ENCODE measurements at regions not wholly inside any gene's neighbourhood (a gene's known extent, or its start where the extent isn't known, plus 50 kb on each side); places are given as distances from the start of the nearest gene placed in this dataset.
A peak's percentile ranks its signal among the peaks of the same experiment; 100 is the strongest.

DNA sequence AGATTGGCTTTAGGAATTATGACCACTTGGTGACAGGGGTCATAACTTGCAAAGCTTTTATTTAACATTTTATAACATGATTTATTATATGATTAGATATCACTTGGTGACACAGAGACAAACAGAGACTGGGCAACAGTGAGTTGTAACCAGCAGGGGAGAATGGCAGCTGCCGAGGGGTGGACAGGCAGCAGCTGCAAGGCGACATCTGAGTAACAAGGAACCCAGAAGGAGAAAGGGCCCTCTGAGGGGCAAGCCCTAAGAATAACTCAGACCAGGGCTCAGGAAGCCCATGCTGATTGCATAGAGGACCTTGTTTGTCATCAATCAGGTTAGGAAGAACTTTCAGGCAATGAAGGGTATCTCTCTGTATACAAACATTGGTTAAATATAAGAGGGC, 339.9 kb upstream of the SOX11 start:
- Mint-ChIP-seq H3K27me3 (no peaks in the 10 kb centered on the region), H3K4me1 (no peaks in the 10 kb centered on the region), H3K9me3 (ENCODE audit: low read depth) (peaks cover 3% of the 10 kb centered on the region), H3K27ac (no peak overlapping the region), H3K36me3 (no peaks in the 10 kb centered on the region), H3K4me3 (no peak overlapping the region)
- ATAC-seq = no peak
- CTCF ChIA-PET = no interaction called here
- DNase-seq = no peak

GRCh38 chr2:5353565-5353964, 338.6 kb upstream of the SOX11 start:
- H3K4me1 Mint-ChIP-seq = no peaks in the 10 kb centered on the region
- H3K9me3 Mint-ChIP-seq (ENCODE audit: low read depth) = peaks cover 3% of the 10 kb centered on the region
- H3K27me3 Mint-ChIP-seq = no peaks in the 10 kb centered on the region
- H3K36me3 Mint-ChIP-seq = no peaks in the 10 kb centered on the region
- H3K27ac Mint-ChIP-seq = no peak overlapping the region
- DNase-seq (no peak), ATAC-seq (no peak)
- CTCF ChIA-PET = no interaction called here
- H3K4me3 Mint-ChIP-seq = no peak overlapping the region

- Mint-ChIP-seq H3K4me1 (no peaks in the 10 kb centered on the region), H3K27me3 (no peaks in the 10 kb centered on the region), H3K9me3 (ENCODE audit: low read depth) (peaks cover 7% of the 10 kb centered on the region), H3K27ac (no peak overlapping the region), H3K36me3 (no peaks in the 10 kb centered on the region), H3K4me3 (no peak overlapping the region)
- DNase-seq (no peak), ATAC-seq (no peak)
- CTCF ChIA-PET = no interaction called here
These were observed 332.8 kb upstream of the SOX11 start for GRCh38 chr2:5359397-5359796.

GRCh38 chr2:5360081-5360480, 332.1 kb upstream of the SOX11 start:
- peaks cover 7% of the 10 kb centered on the region for H3K9me3 Mint-ChIP-seq (ENCODE audit: low read depth)
- H3K4me1 Mint-ChIP-seq = no peaks in the 10 kb centered on the region
- ATAC-seq (no peak), DNase-seq (no peak)
- no peaks in the 10 kb centered on the region for H3K36me3 Mint-ChIP-seq
- no peak overlapping the region for H3K4me3 Mint-ChIP-seq
- H3K27me3 Mint-ChIP-seq = no peaks in the 10 kb centered on the region
- CTCF ChIA-PET = no interaction called here
- H3K27ac Mint-ChIP-seq = no peak overlapping the region

GRCh38 chr2:5364361-5364760, 327.8 kb upstream of the SOX11 start:
- CTCF ChIA-PET = no interaction called here
- DNase-seq (no peak), ATAC-seq (no peak)
- no peaks in the 10 kb centered on the region for H3K27me3 Mint-ChIP-seq
- no peak overlapping the region for H3K4me3 Mint-ChIP-seq
- no peaks in the 10 kb centered on the region for H3K36me3 Mint-ChIP-seq
- H3K4me1 Mint-ChIP-seq = peaks cover 1% of the 10 kb centered on the region
- peaks cover 5% of the 10 kb centered on the region for H3K9me3 Mint-ChIP-seq (ENCODE audit: low read depth)
- H3K27ac Mint-ChIP-seq = no peak overlapping the region

GRCh38 chr2:5365871-5366461, 326.2 kb upstream of the SOX11 start:
- DNase-seq (peak; percentile 63), ATAC-seq (peak; percentile 67)
- Mint-ChIP-seq H3K27ac (no peak overlapping the region), H3K4me3 (no peak overlapping the region), H3K36me3 (no peaks in the 10 kb centered on the region), H3K4me1 (peaks cover 1% of the 10 kb centered on the region), H3K9me3 (ENCODE audit: low read depth) (peaks cover 2% of the 10 kb centered on the region), H3K27me3 (no peaks in the 10 kb centered on the region)
- CTCF ChIA-PET = interaction anchor here (1.2 kb wide), 1 partner anchor 1407 kb away, joined by 4 read pairs; no protein-coding TSS in a partner anchor

- H3K36me3 Mint-ChIP-seq = no peaks in the 10 kb centered on the region
These were observed 324.9 kb upstream of the SOX11 start for GRCh38 chr2:5367321-5367720.

DNA sequence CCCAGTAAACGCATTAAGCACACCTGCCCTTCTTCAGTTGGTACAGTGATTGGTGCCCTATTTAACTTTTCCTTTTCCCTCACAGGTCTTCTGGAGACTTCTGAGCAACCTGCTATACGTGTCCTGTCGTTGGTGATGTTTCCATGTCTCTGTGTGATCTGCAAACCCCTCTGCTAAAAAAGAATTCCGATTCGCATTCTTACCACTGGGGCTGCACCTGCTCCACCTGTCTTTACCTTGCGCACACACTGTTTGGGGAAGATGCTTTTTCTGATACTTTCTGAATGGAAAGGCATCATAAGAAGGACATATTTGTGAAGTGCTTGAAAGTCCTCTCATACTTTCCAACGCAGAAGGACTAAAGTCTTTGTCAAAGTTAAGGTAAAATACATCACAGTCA, 323.9 kb upstream of the SOX11 start:
- no peaks in the 10 kb centered on the region for H3K36me3 Mint-ChIP-seq
- H3K27me3 Mint-ChIP-seq = no peaks in the 10 kb centered on the region
- peaks cover 1% of the 10 kb centered on the region for H3K4me1 Mint-ChIP-seq
- CTCF ChIA-PET = no interaction called here
- H3K4me3 Mint-ChIP-seq = no peak overlapping the region
- ATAC-seq (no peak), DNase-seq (no peak)
- no peak overlapping the region for H3K27ac Mint-ChIP-seq
- H3K9me3 Mint-ChIP-seq (ENCODE audit: low read depth) = no peaks in the 10 kb centered on the region

More at GRCh38 chr2:5367321-5367720, 324.9 kb upstream of the SOX11 start:
- peaks cover 1% of the 10 kb centered on the region for H3K4me1 Mint-ChIP-seq
- DNase-seq (no peak), ATAC-seq (no peak)
- CTCF ChIA-PET = no interaction called here
- H3K27ac Mint-ChIP-seq = no peak overlapping the region
- H3K9me3 Mint-ChIP-seq (ENCODE audit: low read depth) = peaks cover 2% of the 10 kb centered on the region
- H3K4me3 Mint-ChIP-seq = no peak overlapping the region
- no peaks in the 10 kb centered on the region for H3K27me3 Mint-ChIP-seq

DNA sequence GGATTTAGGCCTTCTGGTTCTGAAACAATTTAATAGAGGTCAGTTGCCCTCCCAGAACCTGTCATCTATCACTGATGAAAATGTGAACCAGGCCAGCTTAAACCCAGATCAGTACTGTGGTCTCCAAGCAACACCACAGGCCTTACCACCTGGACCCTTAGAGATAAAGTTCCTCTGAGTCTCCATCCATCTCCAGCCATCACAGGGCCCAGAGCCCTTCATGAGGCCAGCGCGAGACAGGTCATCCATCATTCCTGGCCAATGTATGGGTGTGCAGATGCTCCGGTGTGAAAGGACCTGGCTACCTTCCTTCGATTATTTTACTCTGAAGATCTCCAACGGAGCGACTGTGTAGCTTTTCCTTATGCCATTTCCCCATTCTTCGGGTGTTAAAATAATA, 322.7 kb upstream of the SOX11 start:
- Mint-ChIP-seq H3K4me3 (no peak overlapping the region), H3K36me3 (no peaks in the 10 kb centered on the region), H3K9me3 (ENCODE audit: low read depth) (no peaks in the 10 kb centered on the region), H3K4me1 (peaks cover 1% of the 10 kb centered on the region), H3K27ac (no peak overlapping the region), H3K27me3 (no peaks in the 10 kb centered on the region)
- CTCF ChIA-PET = no interaction called here
- DNase-seq = no peak
- no peak for ATAC-seq

DNA sequence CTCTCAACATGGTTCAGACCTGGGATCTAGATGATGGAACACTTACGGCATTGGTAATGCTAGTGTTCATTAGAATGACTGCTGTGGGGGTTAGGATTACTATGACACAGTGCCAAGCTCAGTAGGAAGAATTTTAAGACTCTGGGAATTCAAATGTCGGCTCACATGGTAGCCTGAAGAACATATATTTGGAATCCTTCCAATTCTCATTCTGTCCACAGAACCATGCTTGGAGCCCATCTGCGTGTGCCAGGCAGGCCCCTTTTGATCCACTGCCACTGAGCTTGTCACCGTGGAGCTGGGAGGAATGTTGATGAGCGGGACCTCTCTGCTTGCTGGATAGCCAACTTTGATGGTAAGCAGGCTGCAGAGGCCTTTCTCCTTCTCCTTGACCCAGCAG, 322.0 kb upstream of the SOX11 start:
- CTCF ChIA-PET = no interaction called here
- Mint-ChIP-seq H3K36me3 (no peaks in the 10 kb centered on the region), H3K4me3 (no peak overlapping the region), H3K9me3 (ENCODE audit: low read depth) (no peaks in the 10 kb centered on the region), H3K4me1 (peaks cover 1% of the 10 kb centered on the region), H3K27me3 (no peaks in the 10 kb centered on the region), H3K27ac (no peak overlapping the region)
- no peak for ATAC-seq
- DNase-seq = no peak

GRCh38 chr2:5372141-5372540, 320.0 kb upstream of the SOX11 start:
- H3K9me3 Mint-ChIP-seq (ENCODE audit: low read depth) = no peaks in the 10 kb centered on the region
- no peak overlapping the region for H3K27ac Mint-ChIP-seq
- ATAC-seq (no peak), DNase-seq (no peak)
- H3K4me3 Mint-ChIP-seq = no peak overlapping the region
- CTCF ChIA-PET = no interaction called here
- no peaks in the 10 kb centered on the region for H3K4me1 Mint-ChIP-seq
- H3K36me3 Mint-ChIP-seq = no peaks in the 10 kb centered on the region
- H3K27me3 Mint-ChIP-seq = no peaks in the 10 kb centered on the region

DNA sequence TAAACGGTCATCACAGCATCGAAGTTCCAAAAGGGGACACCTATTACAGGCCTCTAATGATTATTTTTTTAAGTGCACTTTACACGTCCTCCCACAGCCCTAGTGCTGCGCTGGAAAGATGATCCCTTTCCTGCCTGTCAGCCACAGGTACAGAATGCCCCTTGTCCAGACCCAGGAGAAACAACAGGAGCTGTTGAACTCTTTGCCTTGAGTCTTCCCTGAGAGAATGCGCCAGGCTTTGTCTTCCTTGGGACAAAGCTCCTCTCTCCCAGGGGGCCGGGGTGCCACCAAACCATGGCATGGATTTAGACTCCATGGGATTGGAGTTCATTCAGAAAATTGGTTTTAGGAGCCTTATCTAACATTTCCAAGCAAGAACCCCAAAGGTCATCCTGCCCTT, 319.0 kb upstream of the SOX11 start:
- Mint-ChIP-seq H3K4me3 (no peak overlapping the region), H3K4me1 (no peaks in the 10 kb centered on the region), H3K27me3 (no peaks in the 10 kb centered on the region), H3K9me3 (ENCODE audit: low read depth) (no peaks in the 10 kb centered on the region), H3K27ac (no peak overlapping the region), H3K36me3 (no peaks in the 10 kb centered on the region)
- DNase-seq = no peak
- no peak for ATAC-seq
- CTCF ChIA-PET = no interaction called here

DNA sequence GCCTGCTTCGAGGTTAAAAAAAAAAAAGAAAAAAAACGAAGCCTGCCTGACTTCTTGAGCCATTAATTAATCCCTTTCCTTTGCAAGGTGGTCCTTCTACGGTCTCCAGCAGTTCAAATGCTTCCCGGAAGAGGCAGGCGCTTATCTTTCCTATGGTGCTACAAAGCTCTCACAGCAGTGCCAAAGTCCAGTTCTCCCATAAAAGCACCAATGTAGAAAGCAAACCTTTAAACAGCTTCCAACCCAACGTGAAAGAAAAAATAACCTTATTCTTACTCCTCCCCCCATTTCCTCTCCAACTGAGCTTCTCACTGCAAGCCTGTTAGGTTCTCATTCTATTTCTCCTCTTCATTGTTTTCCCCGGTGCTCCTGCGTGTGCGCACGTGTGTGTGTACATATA, 317.4 kb upstream of the SOX11 start:
- CTCF ChIA-PET = no interaction called here
- ATAC-seq = no peak
- no peak for DNase-seq
- H3K36me3 Mint-ChIP-seq = no peaks in the 10 kb centered on the region
- no peak overlapping the region for H3K4me3 Mint-ChIP-seq
- no peaks in the 10 kb centered on the region for H3K4me1 Mint-ChIP-seq
- no peaks in the 10 kb centered on the region for H3K27me3 Mint-ChIP-seq
- H3K9me3 Mint-ChIP-seq (ENCODE audit: low read depth) = peaks cover 3% of the 10 kb centered on the region
- no peak overlapping the region for H3K27ac Mint-ChIP-seq

DNA sequence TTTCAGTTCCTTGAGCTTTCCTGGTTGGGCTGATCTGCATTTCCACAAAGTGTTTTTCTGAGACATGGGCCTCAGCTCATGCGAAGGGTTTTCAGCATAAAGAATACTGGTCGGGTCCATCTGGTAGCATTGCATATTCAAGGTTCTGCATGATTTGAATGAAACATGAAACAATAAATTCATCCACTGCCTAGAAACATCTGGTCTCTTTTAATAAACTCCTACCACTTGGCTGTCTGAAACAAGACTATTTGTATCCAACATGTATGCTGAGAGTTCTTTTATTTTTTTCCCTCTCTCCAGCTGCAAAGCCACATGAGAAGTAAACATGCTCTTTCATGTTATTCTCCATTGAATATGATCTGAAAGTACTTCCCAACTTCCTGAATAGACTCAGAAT, 314.9 kb upstream of the SOX11 start:
- Mint-ChIP-seq H3K27me3 (no peaks in the 10 kb centered on the region), H3K9me3 (ENCODE audit: low read depth) (peaks cover 7% of the 10 kb centered on the region), H3K4me1 (no peaks in the 10 kb centered on the region), H3K4me3 (no peak overlapping the region), H3K27ac (no peak overlapping the region), H3K36me3 (no peaks in the 10 kb centered on the region)
- DNase-seq (no peak), ATAC-seq (no peak)
- CTCF ChIA-PET = no interaction called here

GRCh38 chr2:5379811-5380210, 312.4 kb upstream of the SOX11 start:
- no peaks in the 10 kb centered on the region for H3K27me3 Mint-ChIP-seq
- no peaks in the 10 kb centered on the region for H3K4me1 Mint-ChIP-seq
- no peak overlapping the region for H3K4me3 Mint-ChIP-seq
- no peaks in the 10 kb centered on the region for H3K36me3 Mint-ChIP-seq
- DNase-seq (no peak), ATAC-seq (no peak)
- no peak overlapping the region for H3K27ac Mint-ChIP-seq
- H3K9me3 Mint-ChIP-seq (ENCODE audit: low read depth) = peaks cover 14% of the 10 kb centered on the region
- CTCF ChIA-PET = no interaction called here
